HEK293 (cell line): ENCODE measurements at regions not wholly inside any gene's neighbourhood (a gene's known extent, or its start where the extent isn't known, plus 50 kb on each side); places are given as distances from the start of the nearest gene placed in this dataset.
A peak's percentile ranks its signal among the peaks of the same experiment; 100 is the strongest.

Experiments used
- BCL11A ChIP-seq: fragments of 450-650 bp; formaldehyde crosslinking; IDR thresholded peaks from 2 replicates; pipeline ENCODE4 v1.5.1; 2016; ENCODE audit warnings: low read depth, missing biosample characterization, missing genetic modification characterization
- BCL11B ChIP-seq: fragments of 450-650 bp; formaldehyde crosslinking; IDR thresholded peaks from 2 replicates; pipeline ENCODE4 v1.5.1; 2016; ENCODE audit warnings: low read depth, missing biosample characterization, missing genetic modification characterization
- GLI4 ChIP-seq: fragments of 450-650 bp; formaldehyde crosslinking; IDR thresholded peaks from 2 replicates; pipeline ENCODE4 v1.5.1; 2016; ENCODE audit warnings: missing biosample characterization, missing genetic modification characterization
- OVOL3 ChIP-seq: fragments of 450-650 bp; formaldehyde crosslinking; IDR thresholded peaks from 2 replicates; pipeline ENCODE4 v1.5.1; 2016; ENCODE audit warnings: missing biosample characterization, missing genetic modification characterization
- SP3 ChIP-seq: fragments of 450-650 bp; formaldehyde crosslinking; IDR thresholded peaks from 2 replicates; pipeline ENCODE4 v1.5.1; 2016; ENCODE audit warnings: missing biosample characterization, missing genetic modification characterization
- ZBTB1 ChIP-seq: fragments of 450-650 bp; formaldehyde crosslinking; IDR thresholded peaks from 2 replicates; pipeline ENCODE4 v1.5.1; 2016; ENCODE audit warnings: missing biosample characterization, missing genetic modification characterization
- ZBTB21 ChIP-seq: fragments of 450-650 bp; formaldehyde crosslinking; IDR thresholded peaks from 2 replicates; pipeline ENCODE4 v1.5.1; 2017; ENCODE audit warnings: missing biosample characterization, missing genetic modification characterization
- ZBTB44 ChIP-seq: fragments of 450-650 bp; IDR thresholded peaks from 2 replicates; pipeline ENCODE4 v1.5.1; 2018; ENCODE audit warnings: missing biosample characterization, mild to moderate bottlenecking, missing genetic modification characterization
- ZFHX2 ChIP-seq: fragments of 450-650 bp; formaldehyde crosslinking; conservative IDR thresholded peaks from 2 replicates; pipeline ENCODE4 v1.5.1; 2016; ENCODE audit warnings: missing biosample characterization, missing genetic modification characterization
- ZNF112 ChIP-seq: fragments of 450-650 bp; formaldehyde crosslinking; IDR thresholded peaks from 2 replicates; pipeline ENCODE4 v1.5.0; 2017; ENCODE audit warnings: missing biosample characterization, missing genetic modification characterization
- ZNF114 ChIP-seq: fragments of 450-650 bp; formaldehyde crosslinking; IDR thresholded peaks from 2 replicates; pipeline ENCODE4 v1.5.0; 2017; ENCODE audit warnings: missing biosample characterization, missing genetic modification characterization
- ZNF121 ChIP-seq: fragments of 450-650 bp; formaldehyde crosslinking; IDR thresholded peaks from 2 replicates; pipeline ENCODE4 v1.5.1; 2016; ENCODE audit warnings: missing biosample characterization, missing genetic modification characterization
- ZNF138 ChIP-seq: fragments of 450-650 bp; formaldehyde crosslinking; IDR thresholded peaks from 2 replicates; pipeline ENCODE4 v1.5.1; 2016; ENCODE audit warnings: missing biosample characterization, missing genetic modification characterization, borderline replicate concordance
- ZNF175 ChIP-seq: fragments of 450-650 bp; formaldehyde crosslinking; IDR thresholded peaks from 2 replicates; pipeline ENCODE4 v1.5.1; 2016; ENCODE audit warnings: missing biosample characterization, missing genetic modification characterization
- ZNF24 ChIP-seq: fragments of 450-650 bp; formaldehyde crosslinking; IDR thresholded peaks from 2 replicates; pipeline ENCODE4 v1.5.1; 2016; ENCODE audit warnings: missing biosample characterization, missing genetic modification characterization
- ZNF341 ChIP-seq: fragments of 450-650 bp; formaldehyde crosslinking; IDR thresholded peaks from 2 replicates; pipeline ENCODE4; 2016; ENCODE audit warnings: low read depth, missing biosample characterization, missing genetic modification characterization
- ZNF391 ChIP-seq: fragments of 450-650 bp; formaldehyde crosslinking; IDR thresholded peaks from 2 replicates; pipeline ENCODE4 v1.5.1; 2016; ENCODE audit warnings: low read depth, missing biosample characterization, missing genetic modification characterization, borderline replicate concordance
- ZNF394 ChIP-seq: fragments of 450-650 bp; formaldehyde crosslinking; IDR thresholded peaks from 2 replicates; pipeline ENCODE4 v1.5.1; 2016; ENCODE audit warnings: missing biosample characterization, missing genetic modification characterization, mild to moderate bottlenecking, moderate library complexity, borderline replicate concordance
- ZNF433 ChIP-seq: fragments of 450-650 bp; formaldehyde crosslinking; IDR thresholded peaks from 2 replicates; pipeline ENCODE4 v1.5.1; 2016; ENCODE audit warnings: missing biosample characterization, missing genetic modification characterization, low read depth
- ZNF544 ChIP-seq: fragments of 450-650 bp; formaldehyde crosslinking; IDR thresholded peaks from 2 replicates; pipeline ENCODE4 v1.5.0; 2017; ENCODE audit warnings: missing biosample characterization, missing genetic modification characterization
- ZNF555 ChIP-seq: fragments of 450-650 bp; formaldehyde crosslinking; conservative IDR thresholded peaks from 2 replicates; pipeline ENCODE4 v1.5.1; 2017; ENCODE audit warnings: missing biosample characterization, mild to moderate bottlenecking, missing genetic modification characterization, inconsistent platforms
- ZNF558 ChIP-seq: fragments of 450-650 bp; formaldehyde crosslinking; IDR thresholded peaks from 2 replicates; pipeline ENCODE4 v1.5.1; 2016; ENCODE audit warnings: missing biosample characterization, missing genetic modification characterization
- ZNF629 ChIP-seq: fragments of 450-650 bp; formaldehyde crosslinking; IDR thresholded peaks from 2 replicates; pipeline ENCODE4 v1.5.1; 2017; ENCODE audit warnings: missing biosample characterization, missing genetic modification characterization
- ZNF645 ChIP-seq: fragments of 450-650 bp; formaldehyde crosslinking; IDR thresholded peaks from 2 replicates; pipeline ENCODE4; 2016; ENCODE audit warnings: missing biosample characterization, missing genetic modification characterization
- ZNF701 ChIP-seq: fragments of 450-650 bp; formaldehyde crosslinking; IDR thresholded peaks from 2 replicates; pipeline ENCODE4 v1.5.1; 2016; ENCODE audit warnings: missing biosample characterization, missing genetic modification characterization
- ZNF76 ChIP-seq: fragments of 450-650 bp; formaldehyde crosslinking; IDR thresholded peaks from 2 replicates; pipeline ENCODE4; 2016; ENCODE audit warnings: low read depth, missing biosample characterization, missing genetic modification characterization, borderline replicate concordance
- ZNF785 ChIP-seq: fragments of 450-650 bp; formaldehyde crosslinking; IDR thresholded peaks from 2 replicates; pipeline ENCODE4 v1.5.1; 2016; ENCODE audit warnings: missing biosample characterization, missing genetic modification characterization
- ZNF830 ChIP-seq: fragments of 450-650 bp; IDR thresholded peaks from 2 replicates; pipeline ENCODE4 v1.5.0; 2018; ENCODE audit warnings: missing biosample characterization, missing genetic modification characterization, low read depth, mild to moderate bottlenecking, moderate library complexity
- ZNF837 ChIP-seq: fragments of 450-650 bp; formaldehyde crosslinking; IDR thresholded peaks from 2 replicates; pipeline ENCODE4 v1.5.1; 2016; ENCODE audit warnings: missing biosample characterization, missing genetic modification characterization
- ZNF843 ChIP-seq: fragments of 450-650 bp; formaldehyde crosslinking; IDR thresholded peaks from 2 replicates; pipeline ENCODE4 v1.5.1; 2016; ENCODE audit warnings: missing biosample characterization, missing genetic modification characterization
- ZSCAN16 ChIP-seq: fragments of 450-650 bp; formaldehyde crosslinking; IDR thresholded peaks from 2 replicates; pipeline ENCODE4 v1.5.1; 2016; ENCODE audit warnings: missing biosample characterization, missing genetic modification characterization
- TF ChIP-seq, protein P1 (sequence below): fragments of 450-650 bp; formaldehyde crosslinking; IDR thresholded peaks from 2 replicates; pipeline ENCODE4 v1.5.1; 2016; ENCODE audit warnings: missing biosample characterization, missing genetic modification characterization, borderline replicate concordance
- TF ChIP-seq, protein P2 (sequence below): fragments of 450-650 bp; formaldehyde crosslinking; IDR thresholded peaks from 2 replicates; pipeline ENCODE4 v1.5.1; 2016; ENCODE audit warnings: missing biosample characterization, missing genetic modification characterization

DNA sequence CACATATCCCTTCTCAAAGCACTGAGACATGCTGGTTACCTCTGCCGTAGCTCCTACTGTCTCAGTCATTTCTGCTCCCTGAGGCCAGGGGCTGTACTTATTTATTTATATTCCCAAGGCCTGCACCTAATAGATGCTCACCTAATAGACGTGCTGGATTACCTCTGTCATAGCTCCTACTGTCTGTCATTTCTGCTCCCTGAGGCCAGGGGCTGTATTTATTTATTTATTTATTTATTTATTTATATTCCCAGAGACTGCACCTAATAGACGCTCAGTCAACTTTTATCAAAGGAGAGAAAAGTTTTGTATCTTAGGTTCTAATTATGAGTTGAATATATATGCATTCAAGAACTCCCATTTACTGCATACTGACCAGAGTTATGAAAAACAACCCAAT is 414.0 kb upstream of the TRIB2 start (continued):
- TF ChIP-seq, protein P1, sequence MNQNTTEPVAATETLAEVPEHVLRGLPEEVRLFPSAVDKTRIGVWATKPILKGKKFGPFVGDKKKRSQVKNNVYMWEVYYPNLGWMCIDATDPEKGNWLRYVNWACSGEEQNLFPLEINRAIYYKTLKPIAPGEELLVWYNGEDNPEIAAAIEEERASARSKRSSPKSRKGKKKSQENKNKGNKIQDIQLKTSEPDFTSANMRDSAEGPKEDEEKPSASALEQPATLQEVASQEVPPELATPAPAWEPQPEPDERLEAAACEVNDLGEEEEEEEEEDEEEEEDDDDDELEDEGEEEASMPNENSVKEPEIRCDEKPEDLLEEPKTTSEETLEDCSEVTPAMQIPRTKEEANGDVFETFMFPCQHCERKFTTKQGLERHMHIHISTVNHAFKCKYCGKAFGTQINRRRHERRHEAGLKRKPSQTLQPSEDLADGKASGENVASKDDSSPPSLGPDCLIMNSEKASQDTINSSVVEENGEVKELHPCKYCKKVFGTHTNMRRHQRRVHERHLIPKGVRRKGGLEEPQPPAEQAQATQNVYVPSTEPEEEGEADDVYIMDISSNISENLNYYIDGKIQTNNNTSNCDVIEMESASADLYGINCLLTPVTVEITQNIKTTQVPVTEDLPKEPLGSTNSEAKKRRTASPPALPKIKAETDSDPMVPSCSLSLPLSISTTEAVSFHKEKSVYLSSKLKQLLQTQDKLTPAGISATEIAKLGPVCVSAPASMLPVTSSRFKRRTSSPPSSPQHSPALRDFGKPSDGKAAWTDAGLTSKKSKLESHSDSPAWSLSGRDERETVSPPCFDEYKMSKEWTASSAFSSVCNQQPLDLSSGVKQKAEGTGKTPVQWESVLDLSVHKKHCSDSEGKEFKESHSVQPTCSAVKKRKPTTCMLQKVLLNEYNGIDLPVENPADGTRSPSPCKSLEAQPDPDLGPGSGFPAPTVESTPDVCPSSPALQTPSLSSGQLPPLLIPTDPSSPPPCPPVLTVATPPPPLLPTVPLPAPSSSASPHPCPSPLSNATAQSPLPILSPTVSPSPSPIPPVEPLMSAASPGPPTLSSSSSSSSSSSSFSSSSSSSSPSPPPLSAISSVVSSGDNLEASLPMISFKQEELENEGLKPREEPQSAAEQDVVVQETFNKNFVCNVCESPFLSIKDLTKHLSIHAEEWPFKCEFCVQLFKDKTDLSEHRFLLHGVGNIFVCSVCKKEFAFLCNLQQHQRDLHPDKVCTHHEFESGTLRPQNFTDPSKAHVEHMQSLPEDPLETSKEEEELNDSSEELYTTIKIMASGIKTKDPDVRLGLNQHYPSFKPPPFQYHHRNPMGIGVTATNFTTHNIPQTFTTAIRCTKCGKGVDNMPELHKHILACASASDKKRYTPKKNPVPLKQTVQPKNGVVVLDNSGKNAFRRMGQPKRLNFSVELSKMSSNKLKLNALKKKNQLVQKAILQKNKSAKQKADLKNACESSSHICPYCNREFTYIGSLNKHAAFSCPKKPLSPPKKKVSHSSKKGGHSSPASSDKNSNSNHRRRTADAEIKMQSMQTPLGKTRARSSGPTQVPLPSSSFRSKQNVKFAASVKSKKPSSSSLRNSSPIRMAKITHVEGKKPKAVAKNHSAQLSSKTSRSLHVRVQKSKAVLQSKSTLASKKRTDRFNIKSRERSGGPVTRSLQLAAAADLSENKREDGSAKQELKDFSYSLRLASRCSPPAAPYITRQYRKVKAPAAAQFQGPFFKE: no peak
- TF ChIP-seq ZNF555 (tag by site-specific recombination) (peak; percentile 73), SP3 (tag by site-specific recombination) (no peak), ZNF843 (tag by site-specific recombination) (no peak), ZBTB44 (no peak), ZSCAN16 (tag by site-specific recombination) (no peak), ZNF175 (tag by site-specific recombination) (no peak), ZNF433 (tag by site-specific recombination) (peak; percentile 90), ZNF701 (tag by site-specific recombination) (no peak), OVOL3 (no peak), ZBTB1 (no peak), ZNF785 (no peak), ZBTB21 (no peak), ZNF112 (tag by site-specific recombination) (no peak), ZNF837 (tag by site-specific recombination) (no peak), ZNF138 (tag by site-specific recombination) (0 out of 2 replicates have a peak, but pooled peaks have one; percentile 19), ZNF830 (no peak), ZNF558 (tag by site-specific recombination) (no peak; the same call in 1 of the 2 replicates), ZNF645 (tag by site-specific recombination) (no peak), ZNF114 (no peak), BCL11A (tag by site-specific recombination) (no peak), ZNF391 (tag by site-specific recombination) (no peak), ZNF394 (tag by site-specific recombination) (peak; percentile 88), ZNF121 (no peak), ZNF341 (no peak), ZNF544 (no peak), ZNF76 (tag by site-specific recombination) (no peak), GLI4 (tag by site-specific recombination) (no peak), ZFHX2 (no peak), ZNF629 (tag by site-specific recombination) (no peak), ZNF24 (tag by site-specific recombination) (no peak), BCL11B (tag by site-specific recombination) (no peak)
- TF ChIP-seq, protein P2, sequence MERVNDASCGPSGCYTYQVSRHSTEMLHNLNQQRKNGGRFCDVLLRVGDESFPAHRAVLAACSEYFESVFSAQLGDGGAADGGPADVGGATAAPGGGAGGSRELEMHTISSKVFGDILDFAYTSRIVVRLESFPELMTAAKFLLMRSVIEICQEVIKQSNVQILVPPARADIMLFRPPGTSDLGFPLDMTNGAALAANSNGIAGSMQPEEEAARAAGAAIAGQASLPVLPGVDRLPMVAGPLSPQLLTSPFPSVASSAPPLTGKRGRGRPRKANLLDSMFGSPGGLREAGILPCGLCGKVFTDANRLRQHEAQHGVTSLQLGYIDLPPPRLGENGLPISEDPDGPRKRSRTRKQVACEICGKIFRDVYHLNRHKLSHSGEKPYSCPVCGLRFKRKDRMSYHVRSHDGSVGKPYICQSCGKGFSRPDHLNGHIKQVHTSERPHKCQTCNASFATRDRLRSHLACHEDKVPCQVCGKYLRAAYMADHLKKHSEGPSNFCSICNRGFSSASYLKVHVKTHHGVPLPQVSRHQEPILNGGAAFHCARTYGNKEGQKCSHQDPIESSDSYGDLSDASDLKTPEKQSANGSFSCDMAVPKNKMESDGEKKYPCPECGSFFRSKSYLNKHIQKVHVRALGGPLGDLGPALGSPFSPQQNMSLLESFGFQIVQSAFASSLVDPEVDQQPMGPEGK (tag by site-specific recombination): no peak
